ENCODE measurements at regions not wholly inside any gene's neighbourhood (a gene's known extent, or its start where the extent isn't known, plus 50 kb on each side); places are given as distances from the start of the nearest gene placed in this dataset.

GRCh38 chr17:70582777-70583176 is 413.4 kb downstream of the KCNJ2 start:
- TF ChIP-seq POLR2AphosphoS5 (IDR thresholded peaks at IDR 0.05; ENCODE audit: low read depth, low read length) (no peak), CTCF (IDR thresholded peaks at IDR 0.05) (no peak)

Data from Panc1 (cell line).